ENCODE measurements at regions not wholly inside any gene's neighbourhood (a gene's known extent, or its start where the extent isn't known, plus 50 kb on each side); places are given as distances from the start of the nearest gene placed in this dataset.
"Not testable (repeated sequence)": the region's sequence is repeated elsewhere in the genome, so short reads cannot be mapped to it uniquely, and the experiment has no call there.

- TF ChIP-seq CTCF (IDR thresholded peaks at IDR 0.05; ENCODE audit: low read length); EZH2 (IDR thresholded peaks at IDR 0.05; ENCODE audit: borderline replicate concordance, low read length): not testable (repeated sequence)
These were observed 699.1 kb downstream of the C12orf50 start for GRCh38 chr12:87330071-87330555.

All from OCI-LY1 (cell line).